ENCODE measurements at regions not wholly inside any gene's neighbourhood (a gene's known extent, or its start where the extent isn't known, plus 50 kb on each side); places are given as distances from the start of the nearest gene placed in this dataset.
A peak's percentile ranks its signal among the peaks of the same experiment; 100 is the strongest.

DNA sequence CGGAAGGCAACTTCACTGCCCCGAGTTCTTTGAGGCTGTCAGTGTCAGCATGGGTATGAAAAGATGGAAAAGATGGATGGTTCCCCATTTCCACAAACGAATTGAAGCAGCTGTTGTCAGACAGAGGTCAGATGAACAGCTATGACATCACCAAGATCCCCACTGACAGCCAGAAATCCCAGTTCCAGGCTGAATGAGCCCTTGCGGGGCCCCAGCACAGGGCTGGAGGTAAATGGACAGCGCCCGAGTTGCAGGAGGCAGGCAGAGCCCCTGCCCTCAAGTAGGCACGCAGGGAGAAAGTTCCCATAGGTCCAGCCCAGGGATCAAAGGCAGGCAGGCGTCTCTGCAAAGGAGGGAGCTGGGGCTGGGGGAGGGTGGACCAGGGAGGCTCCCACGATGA, 169.5 kb upstream of the AGAP1 start:
- intact Hi-C loops (cut with DNase I), result no loop called here
- DNase-seq (ENCODE audit: low spot score), result no peak

DNA sequence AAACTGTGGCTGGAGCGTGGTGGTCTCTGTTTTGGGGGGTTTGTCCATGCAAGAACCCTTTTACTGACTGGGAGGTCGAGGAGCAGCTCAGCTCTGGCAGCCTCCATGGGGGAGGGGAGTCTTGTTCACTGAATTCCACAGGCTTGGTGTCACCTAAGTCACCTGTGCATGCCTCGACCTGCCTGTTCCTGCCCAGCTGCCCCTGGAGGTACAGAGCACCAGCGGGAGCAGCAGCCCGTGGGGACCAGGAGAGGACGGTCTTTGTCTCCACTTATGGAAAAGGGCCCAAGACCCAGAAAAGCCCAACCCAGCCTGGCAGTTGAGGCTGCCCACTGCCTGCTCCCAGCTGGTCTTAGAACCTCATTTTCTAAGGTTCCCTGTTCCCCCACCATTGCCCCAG, 168.7 kb upstream of the AGAP1 start:
- intact Hi-C loops (cut with DNase I), result no loop called here

GRCh38 chr2:235328991-235329390, 164.9 kb upstream of the AGAP1 start:
- DNase-seq (ENCODE audit: low spot score), result no peak
- intact Hi-C loops (cut with DNase I), result no loop called here

More for the DNA sequence above, 168.7 kb upstream of the AGAP1 start:
- no peak for DNase-seq (ENCODE audit: low spot score)

GRCh38 chr2:235330775-235331451, 162.9 kb upstream of the AGAP1 start:
- DNase-seq (ENCODE audit: low spot score), result no peak
- intact Hi-C loops (cut with DNase I), result no loop called here

- intact Hi-C loops (cut with DNase I), result no loop called here
- no peak for DNase-seq (ENCODE audit: low spot score)
Measured at GRCh38 chr2:235332240-235332890, 161.5 kb upstream of the AGAP1 start.

DNA sequence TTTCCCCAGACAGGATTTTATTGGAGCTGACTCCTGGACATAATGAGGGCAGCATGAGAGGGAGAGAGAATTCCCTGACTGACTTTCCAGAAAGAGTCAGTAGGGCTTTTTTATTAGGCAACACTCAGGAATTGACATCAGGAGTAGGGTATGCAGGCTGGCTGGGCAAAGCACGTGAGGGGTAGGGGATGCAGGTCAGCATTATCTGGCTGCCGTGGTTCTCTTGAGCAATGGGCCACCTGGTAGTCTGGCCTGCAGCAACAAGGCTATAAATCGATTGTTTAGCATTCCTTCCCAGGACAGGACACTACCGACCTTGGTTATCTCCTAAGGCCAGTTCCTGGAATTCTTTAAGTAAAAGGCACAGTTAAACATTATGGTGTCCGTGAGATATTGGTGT, 160.8 kb upstream of the AGAP1 start:
- intact Hi-C loops (cut with DNase I), result no loop called here
- DNase-seq (ENCODE audit: low spot score), result no peak

- intact Hi-C loops (cut with DNase I), result no loop called here
- no peak for DNase-seq (ENCODE audit: low spot score)
Measured at GRCh38 chr2:235334179-235334578, 159.7 kb upstream of the AGAP1 start.

DNA sequence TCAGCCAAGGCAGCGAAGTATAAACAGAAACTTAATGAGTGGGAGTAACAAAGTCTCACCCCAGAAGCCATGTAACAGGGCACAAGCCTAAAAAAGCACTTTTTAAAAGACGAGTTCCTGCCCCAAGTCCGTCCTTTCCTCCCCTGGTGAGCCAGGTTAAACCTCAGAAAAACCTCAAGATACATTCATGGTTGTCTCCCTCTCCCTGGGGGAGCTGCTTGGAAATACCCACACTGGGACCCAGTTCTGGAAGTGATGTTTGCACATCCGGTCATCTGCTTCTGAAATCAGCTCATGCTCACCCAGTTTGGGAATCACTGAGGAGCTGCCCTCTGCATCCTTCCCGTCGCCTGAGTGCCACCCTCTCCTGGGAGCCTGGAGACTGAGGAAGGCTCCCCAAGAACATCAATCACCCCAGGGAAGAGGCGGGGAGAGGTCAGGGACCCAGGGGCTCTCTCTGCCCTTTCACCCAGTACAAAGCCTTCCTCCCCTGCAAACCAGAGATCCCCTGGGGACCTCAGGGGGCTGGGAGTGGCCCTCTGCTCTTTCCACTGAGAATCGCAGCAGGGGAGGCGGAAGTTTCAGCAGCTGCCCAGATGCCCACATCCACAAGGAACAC, 150.6 kb upstream of the AGAP1 start:
- intact Hi-C loops (cut with DNase I), result no loop called here
- no peak for DNase-seq (ENCODE audit: low spot score)

- intact Hi-C loops (cut with DNase I), result no loop called here
- DNase-seq (ENCODE audit: low spot score), result no peak
Measured at GRCh38 chr2:235343869-235344268, 150.0 kb upstream of the AGAP1 start.

DNA sequence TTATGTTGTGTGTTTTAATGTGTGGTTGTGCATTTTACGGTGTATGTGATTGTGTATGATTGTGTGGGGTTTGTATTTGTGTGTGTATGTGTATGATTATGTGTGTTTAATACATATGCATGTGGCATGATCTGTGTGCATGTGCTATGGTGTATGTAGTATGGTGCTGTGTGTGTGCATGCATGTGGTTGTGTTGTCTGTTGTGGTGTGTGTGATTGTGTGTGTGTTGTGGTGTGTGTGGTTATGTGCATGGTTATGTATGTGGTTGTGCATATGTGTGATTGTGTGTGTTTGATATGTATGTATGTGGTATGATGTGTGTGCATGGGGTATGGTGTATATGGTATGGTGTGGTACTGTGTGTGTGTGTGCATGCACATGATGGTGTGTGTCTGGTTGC, 148.1 kb upstream of the AGAP1 start:
- no peak for DNase-seq (ENCODE audit: low spot score)
- intact Hi-C loops (cut with DNase I), result no loop called here

- intact Hi-C loops (cut with DNase I), result no loop called here
- no peak for DNase-seq (ENCODE audit: low spot score)
Measured at GRCh38 chr2:235347691-235348090, 146.2 kb upstream of the AGAP1 start.

DNA sequence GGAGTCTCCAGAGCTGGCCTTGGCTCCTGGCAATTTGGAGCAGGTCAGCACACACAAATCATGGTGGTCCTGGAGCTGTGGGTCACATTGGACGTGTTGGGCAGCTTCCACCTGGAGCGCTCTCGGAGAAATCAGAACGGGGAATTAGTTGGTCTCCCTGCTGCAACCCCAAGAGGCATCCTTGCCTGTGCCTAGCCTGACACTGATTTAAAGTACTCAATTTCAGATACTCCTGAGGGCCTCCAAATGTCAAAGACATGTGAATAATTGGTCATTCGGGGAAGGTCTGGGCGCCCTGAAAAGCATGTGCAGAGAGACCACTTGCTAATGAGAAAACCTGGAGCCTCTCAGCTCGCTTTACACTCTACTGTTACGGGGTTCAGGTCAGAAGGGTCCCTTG, 145.5 kb upstream of the AGAP1 start:
- intact Hi-C loops (cut with DNase I), result no loop called here
- peak; percentile 37 for DNase-seq (ENCODE audit: low spot score)

- DNase-seq (ENCODE audit: low spot score), result no peak
- intact Hi-C loops (cut with DNase I), result no loop called here
Measured at GRCh38 chr2:235350234-235350633, 143.6 kb upstream of the AGAP1 start.

DNA sequence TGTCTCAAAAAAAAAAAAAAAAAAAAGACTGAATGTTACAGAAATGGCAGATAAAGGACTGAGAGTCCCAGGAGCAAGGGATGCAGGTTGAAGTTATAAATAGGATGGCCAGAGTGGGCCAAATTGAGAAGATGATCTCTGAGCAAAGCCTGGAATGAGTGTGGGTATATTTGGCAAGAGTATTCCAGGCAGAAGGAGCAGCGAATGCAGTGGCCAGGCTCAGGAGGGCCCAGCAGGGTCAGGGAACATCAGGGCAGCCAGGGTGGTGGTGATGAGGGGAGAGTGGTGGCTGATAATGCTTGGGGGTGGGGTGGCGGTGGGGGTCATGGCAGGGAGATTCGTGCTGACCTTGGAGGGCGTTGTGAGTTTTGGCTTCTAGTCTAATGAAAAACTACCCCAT, 141.3 kb upstream of the AGAP1 start:
- peak; percentile 13 for DNase-seq (ENCODE audit: low spot score)
- intact Hi-C loops (cut with DNase I), result no loop called here

- intact Hi-C loops (cut with DNase I), result no loop called here
- DNase-seq (ENCODE audit: low spot score), result no peak
Measured at GRCh38 chr2:235357881-235358280, 136.0 kb upstream of the AGAP1 start.

DNA sequence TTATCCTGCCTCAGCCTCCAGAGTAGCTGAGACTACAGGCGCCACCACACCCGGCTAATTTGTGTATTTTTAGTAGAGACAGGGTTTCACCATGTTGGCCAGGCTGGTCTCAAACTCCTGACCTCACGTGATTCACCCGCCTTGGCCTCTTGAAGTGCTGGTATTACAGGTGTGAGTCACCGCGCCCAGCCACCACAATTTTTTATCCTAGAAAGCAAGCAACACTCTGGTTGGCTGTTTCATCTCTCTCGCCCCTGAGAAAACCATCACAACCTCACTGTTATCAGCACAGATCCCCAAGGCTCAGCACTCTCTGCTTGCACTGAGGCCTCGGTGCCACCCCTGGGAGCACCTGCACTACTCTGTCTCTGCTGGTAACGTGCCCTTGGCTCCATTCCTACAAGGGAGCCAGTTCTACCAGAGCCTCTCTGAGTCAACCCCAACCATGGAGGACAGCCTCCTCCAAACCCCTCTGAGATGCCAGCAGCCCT, 134.8 kb upstream of the AGAP1 start:
- DNase-seq (ENCODE audit: low spot score), result no peak
- intact Hi-C loops (cut with DNase I), result no loop called here

GRCh38 chr2:235360446-235360845, 133.4 kb upstream of the AGAP1 start:
- no peak for DNase-seq (ENCODE audit: low spot score)
- intact Hi-C loops (cut with DNase I), result no loop called here

DNA sequence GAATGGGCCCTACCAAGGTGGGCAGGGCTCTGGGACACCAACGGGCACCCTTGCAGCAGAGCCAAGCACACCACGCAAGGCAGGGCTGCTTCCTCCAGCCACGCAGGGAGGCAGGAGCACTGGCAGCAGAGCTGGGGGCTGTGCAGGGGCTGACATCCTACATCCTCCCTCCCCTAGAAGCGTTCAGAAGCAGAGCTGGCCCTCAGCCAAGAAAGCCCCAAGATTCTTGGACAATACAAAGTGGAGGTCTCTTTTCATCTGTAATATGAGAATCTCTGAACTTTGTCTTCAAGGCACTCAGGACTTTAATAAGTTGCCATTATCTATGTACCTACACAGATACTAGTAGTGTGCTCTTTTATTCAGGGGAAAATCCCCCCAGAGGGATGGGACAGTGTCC, 128.1 kb upstream of the AGAP1 start:
- no peak for DNase-seq (ENCODE audit: low spot score)
- intact Hi-C loops (cut with DNase I), result no loop called here

- no peak for DNase-seq (ENCODE audit: low spot score)
- intact Hi-C loops (cut with DNase I), result no loop called here
Measured at GRCh38 chr2:235366390-235366789, 127.5 kb upstream of the AGAP1 start.

DNA sequence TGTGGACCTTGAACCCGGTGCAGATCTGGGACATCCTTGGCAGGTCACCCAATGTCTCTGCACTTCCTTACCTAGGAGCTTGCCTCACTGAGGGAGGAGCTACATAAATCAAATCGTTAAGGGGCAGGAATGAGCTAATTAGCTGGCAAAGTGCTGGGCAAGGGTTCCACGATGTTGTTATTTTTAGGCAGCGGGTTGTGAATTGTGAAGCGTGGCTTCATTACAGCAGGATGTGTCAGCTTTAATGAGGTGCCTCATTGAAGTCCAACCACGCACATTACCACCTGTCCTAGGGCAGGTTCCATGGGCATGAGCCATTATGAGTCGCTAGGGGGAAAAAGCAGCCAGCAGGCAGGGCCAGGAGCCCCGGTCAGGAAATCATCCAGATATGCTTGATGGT, 127.0 kb upstream of the AGAP1 start:
- intact Hi-C loops (cut with DNase I), result no loop called here
- DNase-seq (ENCODE audit: low spot score), result no peak

GRCh38 chr2:235371018-235371417, 122.8 kb upstream of the AGAP1 start:
- intact Hi-C loops (cut with DNase I), result no loop called here
- no peak for DNase-seq (ENCODE audit: low spot score)

Data from posterior vena cava (tissue), 2 donors.